ENCODE measurements at regions not wholly inside any gene's neighbourhood (a gene's known extent, or its start where the extent isn't known, plus 50 kb on each side); places are given as distances from the start of the nearest gene placed in this dataset.

GRCh38 chr4:140281828-140282552, 91.5 kb upstream of the SCOC start:
- Mint-ChIP-seq H3K36me3 (ENCODE audit: insufficient read depth) (no peaks in the 10 kb centered on the region), H3K4me3 (ENCODE audit: low read depth) (no peak overlapping the region), H3K27ac (no peak overlapping the region), H3K27me3 (peaks cover 16% of the 10 kb centered on the region), H3K4me1 (ENCODE audit: low read depth) (no peaks in the 10 kb centered on the region), H3K9me3 (ENCODE audit: low read depth) (peaks cover 4% of the 10 kb centered on the region)
- TF ChIP-seq CTCF (IDR thresholded peaks at IDR 0.05; ENCODE audit: unreplicated experiment), result no peak
- DNase-seq (ENCODE audit: low spot score, unreplicated experiment), result no peak

GRCh38 chr4:140277576-140277975, 95.9 kb upstream of the SCOC start:
- H3K27me3 Mint-ChIP-seq, result peaks cover 3% of the 10 kb centered on the region
- H3K9me3 Mint-ChIP-seq (ENCODE audit: low read depth), result peaks cover 4% of the 10 kb centered on the region
- H3K27ac Mint-ChIP-seq, result no peak overlapping the region
- TF ChIP-seq CTCF (IDR thresholded peaks at IDR 0.05; ENCODE audit: unreplicated experiment), result no peak
- H3K4me3 Mint-ChIP-seq (ENCODE audit: low read depth), result no peak overlapping the region
- H3K4me1 Mint-ChIP-seq (ENCODE audit: low read depth), result no peaks in the 10 kb centered on the region
- no peak for DNase-seq (ENCODE audit: low spot score, unreplicated experiment)
- no peaks in the 10 kb centered on the region for H3K36me3 Mint-ChIP-seq (ENCODE audit: insufficient read depth)

GRCh38 chr4:140271553-140271952, 101.9 kb upstream of the SCOC start:
- Mint-ChIP-seq H3K36me3 (ENCODE audit: insufficient read depth) (no peaks in the 10 kb centered on the region), H3K9me3 (ENCODE audit: low read depth) (no peaks in the 10 kb centered on the region), H3K27ac (no peak overlapping the region), H3K4me1 (ENCODE audit: low read depth) (peaks cover 4% of the 10 kb centered on the region), H3K27me3 (peaks cover 10% of the 10 kb centered on the region), H3K4me3 (ENCODE audit: low read depth) (no peak overlapping the region)
- TF ChIP-seq CTCF (IDR thresholded peaks at IDR 0.05; ENCODE audit: unreplicated experiment), result no peak
- DNase-seq (ENCODE audit: low spot score, unreplicated experiment), result no peak

GRCh38 chr4:140269369-140269768, 104.1 kb upstream of the SCOC start:
- no peak for DNase-seq (ENCODE audit: low spot score, unreplicated experiment)
- Mint-ChIP-seq H3K4me3 (ENCODE audit: low read depth) (no peak overlapping the region), H3K9me3 (ENCODE audit: low read depth) (no peaks in the 10 kb centered on the region), H3K4me1 (ENCODE audit: low read depth) (peaks cover 4% of the 10 kb centered on the region), H3K36me3 (ENCODE audit: insufficient read depth) (no peaks in the 10 kb centered on the region), H3K27ac (no peak overlapping the region), H3K27me3 (peaks cover 10% of the 10 kb centered on the region)
- TF ChIP-seq CTCF (IDR thresholded peaks at IDR 0.05; ENCODE audit: unreplicated experiment), result no peak

GRCh38 chr4:140268186-140268841, 105.1 kb upstream of the SCOC start:
- H3K27ac Mint-ChIP-seq, result no peak overlapping the region

More at GRCh38 chr4:140268186-140268841, 105.1 kb upstream of the SCOC start:
- H3K27me3 Mint-ChIP-seq, result peaks cover 11% of the 10 kb centered on the region
- H3K9me3 Mint-ChIP-seq (ENCODE audit: low read depth), result no peaks in the 10 kb centered on the region
- no peak for DNase-seq (ENCODE audit: low spot score, unreplicated experiment)
- TF ChIP-seq CTCF (IDR thresholded peaks at IDR 0.05; ENCODE audit: unreplicated experiment), result no peak
- H3K36me3 Mint-ChIP-seq (ENCODE audit: insufficient read depth), result no peaks in the 10 kb centered on the region
- H3K4me1 Mint-ChIP-seq (ENCODE audit: low read depth), result peaks cover 5% of the 10 kb centered on the region
- no peak overlapping the region for H3K4me3 Mint-ChIP-seq (ENCODE audit: low read depth)

All from progenitor cell of endocrine pancreas (in vitro differentiated cells).